HEK293T (cell line): ENCODE measurements at regions not wholly inside any gene's neighbourhood (a gene's known extent, or its start where the extent isn't known, plus 50 kb on each side); places are given as distances from the start of the nearest gene placed in this dataset.

Source experiments
- CTCF ChIA-PET: fragments of 350-600 bp; formaldehyde crosslinking; extraction: SDS; loops from one replicate; lab custom pipeline; 2021; ENCODE audit warnings: antibody characterized with exemption, inconsistent platforms; lab: Yijun Ruan, JAX
- POLR2A ChIA-PET: fragments of 350-600 bp; formaldehyde crosslinking; extraction: SDS; loops from one replicate; lab custom pipeline; 2020; ENCODE audit warnings: antibody characterized with exemption, inconsistent platforms; lab: Yijun Ruan, JAX
- DNase-seq: peaks from one replicate; pipeline ENCODE4 v3.0.0; 2012; ENCODE audit warnings: mixed read lengths; ENCODE audit errors: extremely low spot score
- ARNT ChIP-seq: fragments of 450-650 bp; IDR thresholded peaks from 2 replicates; pipeline ENCODE4 v1.6.1; 2017; ENCODE audit warnings: mild to moderate bottlenecking
- BHLHE40 ChIP-seq: fragments of 450-650 bp; IDR thresholded peaks from 2 replicates; pipeline ENCODE4 v1.6.1; 2016; ENCODE audit warnings: mild to moderate bottlenecking, moderate library complexity, borderline replicate concordance
- CTBP1 ChIP-seq: fragments of 450-650 bp; IDR thresholded peaks from 2 replicates; pipeline ENCODE4 v1.6.1; 2016; ENCODE audit warnings: borderline replicate concordance
- ELF4 ChIP-seq: fragments of 450-650 bp; IDR thresholded peaks from 2 replicates; pipeline ENCODE4 v1.6.1; 2017; ENCODE audit warnings: antibody characterized with exemption
- FOXA1 ChIP-seq: fragments of 450-650 bp; IDR thresholded peaks from 2 replicates; pipeline ENCODE4 v1.6.1; 2016; ENCODE audit warnings: mild to moderate bottlenecking
- FOXK2 ChIP-seq: fragments of 450-650 bp; IDR thresholded peaks from 2 replicates; pipeline ENCODE4 v1.6.1; 2016; ENCODE audit warnings: mild to moderate bottlenecking
- FOXM1 ChIP-seq: fragments of 450-650 bp; IDR thresholded peaks from 2 replicates; pipeline ENCODE4 v1.6.1; 2017; ENCODE audit warnings: mild to moderate bottlenecking, borderline replicate concordance
- HDGF ChIP-seq: fragments of 450-650 bp; IDR thresholded peaks from 2 replicates; pipeline ENCODE4 v1.6.1; 2017; ENCODE audit warnings: antibody characterized with exemption, borderline replicate concordance
- L3MBTL2 ChIP-seq: fragments of 450-650 bp; conservative IDR thresholded peaks from 2 replicates; pipeline ENCODE4 v1.6.1; 2016; ENCODE audit warnings: mild to moderate bottlenecking
- LEF1 ChIP-seq: fragments of 450-650 bp; IDR thresholded peaks from 2 replicates; pipeline ENCODE4 v1.6.1; 2017; ENCODE audit warnings: mild to moderate bottlenecking, borderline replicate concordance
- NFRKB ChIP-seq: fragments of 450-650 bp; IDR thresholded peaks from 2 replicates; pipeline ENCODE4 v1.6.1; 2016; ENCODE audit warnings: mild to moderate bottlenecking, moderate library complexity
- PKNOX1 ChIP-seq: fragments of 450-650 bp; IDR thresholded peaks from 2 replicates; pipeline ENCODE4 v1.6.1; 2016
- SP1 ChIP-seq: fragments of 450-650 bp; IDR thresholded peaks from 2 replicates; pipeline ENCODE4 v1.6.1; 2017
- SUZ12 ChIP-seq: fragments of 450-650 bp; IDR thresholded peaks from 2 replicates; pipeline ENCODE4 v1.6.1; 2016; ENCODE audit warnings: mild to moderate bottlenecking
- TARDBP ChIP-seq: fragments of 450-650 bp; IDR thresholded peaks from 2 replicates; pipeline ENCODE4 v1.6.1; 2016
- ZNF384 ChIP-seq: fragments of 450-650 bp; IDR thresholded peaks from 2 replicates; pipeline ENCODE4 v1.6.1; 2016

GRCh38 chr3:42019144-42019952, 57.4 kb upstream of the ULK4 start:
- POLR2A ChIA-PET = no interaction called here
- CTCF ChIA-PET = no interaction called here
- no peak for DNase-seq
- TF ChIP-seq BHLHE40 (no peak), ARNT (no peak), L3MBTL2 (no peak), LEF1 (no peak), SUZ12 (no peak), FOXM1 (no peak), ZNF384 (no peak), TARDBP (no peak), SP1 (no peak), CTBP1 (no peak), NFRKB (no peak)

GRCh38 chr3:42014921-42015533, 53.1 kb upstream of the ULK4 start:
- POLR2A ChIA-PET = interaction anchor here (1.5 kb wide), 1 partner anchor 57 kb away, joined by 4 read pairs; no protein-coding TSS in a partner anchor
- DNase-seq = no peak
- TF ChIP-seq LEF1 (no peak), PKNOX1 (0 out of 2 replicates have a peak, but pooled peaks have one; percentile 14)
- CTCF ChIA-PET = interaction anchor here (0.8 kb wide), 1 partner anchor 84 kb away, joined by 5 read pairs; no protein-coding TSS in a partner anchor

GRCh38 chr3:42014458-42014920, 52.6 kb upstream of the ULK4 start:
- POLR2A ChIA-PET = interaction anchor here (1.5 kb wide), 1 partner anchor 57 kb away, joined by 4 read pairs; no protein-coding TSS in a partner anchor
- CTCF ChIA-PET = interaction anchor here (0.6 to 0.8 kb wide), 2 partner anchors 12 to 85 kb away, joined by 5 to 6 read pairs; no protein-coding TSS in a partner anchor
- peak; percentile 89 for TF ChIP-seq ZNF384
- TF ChIP-seq BHLHE40 = no peak
- no peak for TF ChIP-seq ARNT
- TF ChIP-seq LEF1 = no peak
- TF ChIP-seq SUZ12 = no peak
- DNase-seq = no peak

- 0 out of 2 replicates have a peak, but pooled peaks have one; percentile 25 for TF ChIP-seq FOXM1
- TF ChIP-seq L3MBTL2 = peak; percentile 82
- TF ChIP-seq ZNF384 = no peak
- no peak for TF ChIP-seq FOXK2
- no peak for TF ChIP-seq TARDBP
- no peak for TF ChIP-seq ELF4
- no peak for TF ChIP-seq PKNOX1
- no peak for TF ChIP-seq NFRKB
- no peak for TF ChIP-seq BHLHE40
- no peak for TF ChIP-seq FOXA1
- TF ChIP-seq LEF1 = 0 out of 2 replicates have a peak, but pooled peaks have one; percentile 54
- ChIA-PET POLR2A (interaction anchor here (1.5 kb wide), 1 partner anchor 58 kb away, joined by 4 read pairs; no protein-coding TSS in a partner anchor), CTCF (interaction anchor here (0.6 to 0.8 kb wide), 2 partner anchors 13 to 86 kb away, joined by 5 to 6 read pairs; no protein-coding TSS in a partner anchor)
- peak; percentile 39 for DNase-seq
Measured at GRCh38 chr3:42013691-42014457, 52.0 kb upstream of the ULK4 start.

- peak; percentile 84 for DNase-seq
- CTCF ChIA-PET = interaction anchor here (1.1 kb wide), 1 partner anchor 87 kb away, joined by 9 read pairs; no protein-coding TSS in a partner anchor
- POLR2A ChIA-PET = interaction anchor here (0.6 to 1.6 kb wide), 5 partner anchors 15 to 97 kb away, joined by 3 to 4 read pairs (median 4); no protein-coding TSS in a partner anchor
- TF ChIP-seq L3MBTL2 (0 out of 2 replicates have a peak, but pooled peaks have one; percentile 8), FOXK2 (no peak)
Measured at GRCh38 chr3:42012935-42013690, 51.2 kb upstream of the ULK4 start.

GRCh38 chr3:42012383-42012934, 50.6 kb upstream of the ULK4 start:
- ChIA-PET POLR2A (interaction anchor here (0.6 to 1.6 kb wide), 5 partner anchors 14 to 98 kb away, joined by 3 to 4 read pairs (median 4); no protein-coding TSS in a partner anchor), CTCF (interaction anchor here (1.1 kb wide), 1 partner anchor 87 kb away, joined by 9 read pairs; no protein-coding TSS in a partner anchor)
- DNase-seq = no peak
- TF ChIP-seq FOXM1 = no peak
- TF ChIP-seq CTBP1 = no peak
- TF ChIP-seq HDGF = no peak
- TF ChIP-seq NFRKB = no peak
- no peak for TF ChIP-seq BHLHE40
- TF ChIP-seq ELF4 = no peak
- no peak for TF ChIP-seq FOXA1
- TF ChIP-seq FOXK2 = no peak
- no peak for TF ChIP-seq L3MBTL2
- no peak for TF ChIP-seq ZNF384
- no peak for TF ChIP-seq LEF1
- TF ChIP-seq SP1 = no peak
- TF ChIP-seq PKNOX1 = no peak
- no peak for TF ChIP-seq ARNT
- TF ChIP-seq SUZ12 = no peak
- no peak for TF ChIP-seq TARDBP
